Peyer's patch (tissue), 4 donors: ENCODE measurements at regions not wholly inside any gene's neighbourhood (a gene's known extent, or its start where the extent isn't known, plus 50 kb on each side); places are given as distances from the start of the nearest gene placed in this dataset.
"Not testable (repeated sequence)": the region's sequence is repeated elsewhere in the genome, so short reads cannot be mapped to it uniquely, and the experiment has no call there.

Experiments used
- DNase-seq, 3 donors: peaks; one replicate each; pipeline ENCODE4 v3.0.0-alpha.2; 2017 to 2019
- H3K27ac ChIP-seq, 4 donors: fragments of 200-600 bp; sonication (generic); one replicate each; pipeline ENCODE4 v1.5.1; 2016 to 2019
- H3K27me3 ChIP-seq, 2 donors: fragments of 200-600 bp; sonication (generic); one replicate each; pipeline ENCODE4 v1.5.1; 2019
- H3K36me3 ChIP-seq, 3 donors: fragments of 200-600 bp; sonication (generic); one replicate each; pipeline ENCODE4 v1.5.1; 2016 to 2019
- H3K4me1 ChIP-seq, 4 donors: fragments of 200-600 bp; sonication (generic); one replicate each; pipeline ENCODE4 v1.5.1; 2016 to 2019
- H3K4me3 ChIP-seq, 4 donors: fragments of 200-600 bp; sonication (generic); 1 replicate in 3 of 4; 2 replicates in 1 of 4; pipeline ENCODE4 v1.5.1; 2016 to 2019; ENCODE audit warnings: mild to moderate bottlenecking in 1 of 4
- H3K9me3 ChIP-seq, 4 donors: fragments of 200-600 bp; sonication (generic); one replicate each; pipeline ENCODE4 v1.5.1; 2016 to 2019; ENCODE audit warnings: mild to moderate bottlenecking in 1 of 4
- CTCF ChIP-seq, 6 experiments: fragments of 450-650 bp in 4 of 6; fragments of 200-600 bp in 2 of 6; sonication (generic) in 1 of 6; IDR thresholded peaks; one replicate each; pipeline ENCODE4 v1.5.1; 2017 to 2019; ENCODE audit warnings: antibody characterized with exemption in 6 of 6, mild to moderate bottlenecking in 3 of 6, moderate library complexity in 1 of 6
- POLR2A ChIP-seq, 2 donors: fragments of 450-650 bp; IDR thresholded peaks; one replicate each; pipeline ENCODE4 v1.5.1; 2017; ENCODE audit warnings: antibody characterized with exemption in 2 of 2, mild to moderate bottlenecking in 2 of 2, moderate library complexity in 2 of 2

DNA sequence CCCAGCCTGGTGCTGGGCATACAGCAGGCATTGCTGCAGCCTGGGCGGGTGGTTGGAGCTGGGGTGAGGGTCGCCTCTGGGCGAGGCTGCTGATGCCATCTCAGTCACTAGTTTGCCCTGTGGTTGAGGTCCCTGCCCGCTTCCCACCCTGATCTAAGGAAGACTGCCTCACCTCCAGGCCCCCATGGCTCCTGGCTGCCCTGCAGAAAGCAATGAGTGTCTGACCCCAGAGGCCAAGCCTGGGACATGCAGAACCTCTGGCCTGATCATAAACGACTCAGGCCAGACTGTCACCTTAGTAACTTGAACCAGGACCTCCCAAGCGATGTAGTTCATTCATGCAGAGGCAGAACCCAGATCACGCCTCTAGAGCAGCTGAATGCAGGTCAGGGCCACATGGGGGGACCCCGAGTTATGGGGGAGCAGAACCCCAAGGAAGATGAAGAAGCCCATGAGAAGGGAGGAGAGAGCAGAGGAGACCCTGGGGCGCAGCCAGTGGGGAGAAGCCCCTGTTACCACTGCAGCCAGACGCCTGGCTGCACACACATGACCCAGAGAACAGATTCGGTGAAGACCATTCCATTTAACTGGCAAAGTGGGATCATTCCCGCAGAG lies 213.9 kb downstream of the TBC1D2B start:
- Histone ChIP-seq H3K36me3 (no peaks in the 10 kb centered on the region), H3K27me3 (no peaks in the 10 kb centered on the region), H3K4me3 (no peak overlapping the region), H3K4me1 (no peaks in the 10 kb centered on the region), H3K27ac (no peak overlapping the region), H3K9me3 (no peaks in the 10 kb centered on the region)
- no peak for TF ChIP-seq CTCF (IDR thresholded peaks at IDR 0.05)
- no peak for TF ChIP-seq POLR2A (IDR thresholded peaks at IDR 0.05)
- DNase-seq = peak in 1 of 3 donors; percentile 35

GRCh38 chr15:77862651-77863104 lies 214.8 kb downstream of the TBC1D2B start:
- H3K27ac ChIP-seq = no peak overlapping the region
- no peaks in the 10 kb centered on the region for H3K4me1 ChIP-seq
- H3K36me3 ChIP-seq = no peaks in the 10 kb centered on the region
- H3K9me3 ChIP-seq = no peaks in the 10 kb centered on the region
- TF ChIP-seq CTCF (IDR thresholded peaks at IDR 0.05) = no peak
- no peak for TF ChIP-seq POLR2A (IDR thresholded peaks at IDR 0.05)
- no peak overlapping the region for H3K4me3 ChIP-seq
- H3K27me3 ChIP-seq = no peaks in the 10 kb centered on the region
- DNase-seq = peak in 2 of 3 donors; percentile 39 to 44

DNA sequence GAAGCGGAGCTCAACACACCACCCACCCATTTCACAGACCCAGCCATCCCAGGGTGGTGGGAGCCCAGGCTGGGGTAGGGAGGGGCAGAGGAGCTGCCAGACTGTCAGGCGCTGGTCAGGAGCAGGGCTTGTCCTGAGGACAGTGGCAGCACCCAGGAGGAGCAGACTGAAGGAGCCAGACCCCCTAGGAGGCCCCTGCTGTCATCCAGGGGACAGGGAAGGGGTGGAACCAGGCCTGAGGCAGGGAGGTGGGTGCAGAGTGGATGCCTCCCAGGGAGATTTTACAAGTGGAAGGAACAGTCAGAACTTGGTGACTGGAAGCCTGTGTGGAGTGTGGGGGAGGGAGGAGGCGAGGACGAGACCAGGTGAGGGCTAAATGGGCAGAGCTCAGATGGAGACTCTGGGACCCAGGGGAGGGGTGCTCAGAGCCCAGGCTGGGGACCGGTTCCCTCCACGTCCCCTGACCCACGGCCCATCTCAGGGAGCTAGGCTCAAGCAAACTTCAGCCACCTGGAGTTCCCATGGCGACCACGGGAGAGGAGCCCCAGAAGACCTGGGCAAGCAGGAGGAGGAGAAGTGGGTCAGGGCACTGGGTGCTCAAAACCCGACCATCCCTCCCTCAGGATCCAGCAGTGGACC lies 215.4 kb downstream of the TBC1D2B start:
- H3K27me3 ChIP-seq, H3K36me3 ChIP-seq: not testable (repeated sequence)
- peak in 1 of 3 donors; percentile 25 for DNase-seq

GRCh38 chr15:77860071-77860691 lies 217.3 kb downstream of the TBC1D2B start:
- no peak overlapping the region for H3K4me3 ChIP-seq
- no peaks in the 10 kb centered on the region for H3K36me3 ChIP-seq
- TF ChIP-seq CTCF (IDR thresholded peaks at IDR 0.05) = no peak
- TF ChIP-seq POLR2A (IDR thresholded peaks at IDR 0.05) = no peak
- DNase-seq = peak in 2 of 3 donors; percentile 32 to 44
- no peaks in the 10 kb centered on the region for H3K9me3 ChIP-seq
- no peaks in the 10 kb centered on the region for H3K4me1 ChIP-seq
- H3K27me3 ChIP-seq = no peaks in the 10 kb centered on the region
- no peak overlapping the region for H3K27ac ChIP-seq

More for the DNA sequence above, 215.4 kb downstream of the TBC1D2B start:
- not testable (repeated sequence) for H3K9me3 ChIP-seq, H3K4me1 ChIP-seq, H3K4me3 ChIP-seq, H3K27ac ChIP-seq

GRCh38 chr15:77859491-77860060 lies 217.9 kb downstream of the TBC1D2B start:
- no peak overlapping the region for H3K27ac ChIP-seq
- H3K4me1 ChIP-seq = no peaks in the 10 kb centered on the region
- no peak overlapping the region for H3K4me3 ChIP-seq
- no peaks in the 10 kb centered on the region for H3K9me3 ChIP-seq
- no peaks in the 10 kb centered on the region for H3K36me3 ChIP-seq
- H3K27me3 ChIP-seq = no peaks in the 10 kb centered on the region
- TF ChIP-seq POLR2A (IDR thresholded peaks at IDR 0.05) = no peak
- no peak for TF ChIP-seq CTCF (IDR thresholded peaks at IDR 0.05)
- DNase-seq = peak in 2 of 3 donors; percentile 69 to 74
